ENCODE measurements at regions not wholly inside any gene's neighbourhood (a gene's known extent, or its start where the extent isn't known, plus 50 kb on each side); places are given as distances from the start of the nearest gene placed in this dataset.

GRCh38 chr12:94718114-94718513 lies 67.8 kb upstream of the TMCC3 start:
- TF ChIP-seq EP300 (IDR thresholded peaks at IDR 0.05; ENCODE audit: borderline replicate concordance) (no peak), REST (IDR thresholded peaks at IDR 0.05; ENCODE audit: low read depth) (no peak), RAD21 (IDR thresholded peaks at IDR 0.05; ENCODE audit: low read depth) (no peak), MAX (IDR thresholded peaks at IDR 0.05) (no peak), CREB1 (IDR thresholded peaks at IDR 0.05; ENCODE audit: low read depth) (no peak), TCF12 (IDR thresholded peaks at IDR 0.05; ENCODE audit: low read depth) (no peak), TEAD4 (IDR thresholded peaks at IDR 0.05) (no peak), TAF1 (IDR thresholded peaks at IDR 0.05; ENCODE audit: low read depth) (no peak), NFIC (IDR thresholded peaks at IDR 0.05) (no peak), FOXM1 (IDR thresholded peaks at IDR 0.05; ENCODE audit: borderline replicate concordance, low read depth) (no peak), YY1 (IDR thresholded peaks at IDR 0.05; ENCODE audit: low read depth) (no peak), CEBPB (IDR thresholded peaks at IDR 0.05) (no peak), EGR1 (IDR thresholded peaks at IDR 0.05) (no peak), ZBTB7A (IDR thresholded peaks at IDR 0.05; ENCODE audit: low read depth) (no peak), USF1 (IDR thresholded peaks at IDR 0.05) (no peak)

GRCh38 chr12:94717656-94718055 lies 67.3 kb upstream of the TMCC3 start:
- TF ChIP-seq TAF1 (IDR thresholded peaks at IDR 0.05; ENCODE audit: low read depth) (no peak), NFIC (IDR thresholded peaks at IDR 0.05) (no peak), MAX (IDR thresholded peaks at IDR 0.05) (no peak), YY1 (IDR thresholded peaks at IDR 0.05; ENCODE audit: low read depth) (no peak), EP300 (IDR thresholded peaks at IDR 0.05; ENCODE audit: borderline replicate concordance) (no peak), USF1 (IDR thresholded peaks at IDR 0.05) (no peak), EGR1 (IDR thresholded peaks at IDR 0.05) (no peak)

GRCh38 chr12:94717108-94717507 lies 66.8 kb upstream of the TMCC3 start:
- no peak for TF ChIP-seq EP300 (IDR thresholded peaks at IDR 0.05; ENCODE audit: borderline replicate concordance)
- no peak for TF ChIP-seq EGR1 (IDR thresholded peaks at IDR 0.05)
- TF ChIP-seq FOXM1 (IDR thresholded peaks at IDR 0.05; ENCODE audit: borderline replicate concordance, low read depth): no peak
- TF ChIP-seq RAD21 (IDR thresholded peaks at IDR 0.05; ENCODE audit: low read depth): no peak
- no peak for TF ChIP-seq YY1 (IDR thresholded peaks at IDR 0.05; ENCODE audit: low read depth)
- no peak for TF ChIP-seq CEBPB (IDR thresholded peaks at IDR 0.05)
- TF ChIP-seq TEAD4 (IDR thresholded peaks at IDR 0.05): no peak
- TF ChIP-seq TAF1 (IDR thresholded peaks at IDR 0.05; ENCODE audit: low read depth): no peak
- TF ChIP-seq USF1 (IDR thresholded peaks at IDR 0.05): no peak
- TF ChIP-seq TCF12 (IDR thresholded peaks at IDR 0.05; ENCODE audit: low read depth): no peak
- TF ChIP-seq ZBTB7A (IDR thresholded peaks at IDR 0.05; ENCODE audit: low read depth): no peak
- no peak for TF ChIP-seq REST (IDR thresholded peaks at IDR 0.05; ENCODE audit: low read depth)

- no peak for TF ChIP-seq YY1 (IDR thresholded peaks at IDR 0.05; ENCODE audit: low read depth)
- TF ChIP-seq TEAD4 (IDR thresholded peaks at IDR 0.05): no peak
- no peak for TF ChIP-seq MAX (IDR thresholded peaks at IDR 0.05)
- TF ChIP-seq RAD21 (IDR thresholded peaks at IDR 0.05; ENCODE audit: low read depth): no peak
- no peak for TF ChIP-seq CREB1 (IDR thresholded peaks at IDR 0.05; ENCODE audit: low read depth)
- no peak for TF ChIP-seq EP300 (IDR thresholded peaks at IDR 0.05; ENCODE audit: borderline replicate concordance)
- no peak for TF ChIP-seq TAF1 (IDR thresholded peaks at IDR 0.05; ENCODE audit: low read depth)
- no peak for TF ChIP-seq REST (IDR thresholded peaks at IDR 0.05; ENCODE audit: low read depth)
- TF ChIP-seq NFIC (IDR thresholded peaks at IDR 0.05): no peak
- TF ChIP-seq USF1 (IDR thresholded peaks at IDR 0.05): no peak
- TF ChIP-seq TCF12 (IDR thresholded peaks at IDR 0.05; ENCODE audit: low read depth): no peak
- no peak for TF ChIP-seq CEBPB (IDR thresholded peaks at IDR 0.05)
- no peak for TF ChIP-seq EGR1 (IDR thresholded peaks at IDR 0.05)
- TF ChIP-seq FOXM1 (IDR thresholded peaks at IDR 0.05; ENCODE audit: borderline replicate concordance, low read depth): no peak
- TF ChIP-seq ZBTB7A (IDR thresholded peaks at IDR 0.05; ENCODE audit: low read depth): no peak
Observed at GRCh38 chr12:94716339-94716738, 66.0 kb upstream of the TMCC3 start.

Measured in Ishikawa (cell line).